SK-N-SH (cell line): ENCODE measurements at regions not wholly inside any gene's neighbourhood (a gene's known extent, or its start where the extent isn't known, plus 50 kb on each side); places are given as distances from the start of the nearest gene placed in this dataset.

Source experiments
- CTCF ChIP-seq: fragments of 200-600 bp; sonication (generic); IDR thresholded peaks from 2 replicates; pipeline ENCODE4 v1.6.1; 2017; ENCODE audit warnings: antibody characterized with exemption, mild to moderate bottlenecking, moderate library complexity
- EP300 ChIP-seq, 2 experiments: IDR thresholded peaks; 2 replicates each; pipeline versions ENCODE4 v1.4.0 to v1.6.1; 2012; ENCODE audit warnings: borderline replicate concordance in 1 of 2, low read depth in 1 of 2, low read length in 1 of 2
- FOXM1 ChIP-seq: IDR thresholded peaks from 2 replicates; pipeline ENCODE4 v1.4.0; 2012; ENCODE audit warnings: low read depth, mild to moderate bottlenecking
- JUND ChIP-seq: IDR thresholded peaks from 2 replicates; pipeline ENCODE4 v1.4.0; 2012
- MAX ChIP-seq: IDR thresholded peaks from 2 replicates; pipeline ENCODE4 v1.4.0; 2012; ENCODE audit warnings: low read depth
- RAD21 ChIP-seq: IDR thresholded peaks from 2 replicates; pipeline ENCODE4 v1.6.1; 2012; ENCODE audit warnings: mild to moderate bottlenecking, low read length
- REST ChIP-seq: IDR thresholded peaks from 2 replicates; pipeline ENCODE4 v1.6.1; 2012; ENCODE audit warnings: mild to moderate bottlenecking, low read depth, low read length, moderate library complexity
- SMC3 ChIP-seq: IDR thresholded peaks from 2 replicates; pipeline ENCODE4 v1.6.1; 2012; ENCODE audit warnings: low read depth, low read length, improper control_type of control experiment
- TAF1 ChIP-seq: IDR thresholded peaks from 2 replicates; pipeline ENCODE4 v1.6.1; 2012; ENCODE audit warnings: low read depth, mild to moderate bottlenecking, low read length, moderate library complexity, borderline replicate concordance

- TF ChIP-seq JUND = no peak
- no peak for TF ChIP-seq CTCF
- no peak for TF ChIP-seq TAF1
- TF ChIP-seq EP300 (IDR thresholded peaks at IDR 0.05; ENCODE audit: borderline replicate concordance in 1 of 2, low read depth in 1 of 2, low read length in 1 of 2) = no peak
- no peak for TF ChIP-seq SMC3
- TF ChIP-seq REST = no peak
- TF ChIP-seq FOXM1 = no peak
- TF ChIP-seq RAD21 = no peak
- no peak for TF ChIP-seq MAX
These were observed 898.2 kb upstream of the MAP3K7 start for GRCh38 chr6:91485047-91485446.
